GM13977 (cell line): ENCODE measurements at regions not wholly inside any gene's neighbourhood (a gene's known extent, or its start where the extent isn't known, plus 50 kb on each side); places are given as distances from the start of the nearest gene placed in this dataset.
"Not testable (repeated sequence)": the region's sequence is repeated elsewhere in the genome, so short reads cannot be mapped to it uniquely, and the experiment has no call there.

Experiments
- DNase-seq: peaks from one replicate; pipeline ENCODE4 v3.0.0; 2012; ENCODE audit warnings: low spot score
- CTCF ChIP-seq: IDR thresholded peaks from 2 replicates; pipeline ENCODE4 v1.5.1; 2012; ENCODE audit warnings: mild to moderate bottlenecking, control low read depth; ENCODE audit not compliant: insufficient read depth; ENCODE audit errors: extremely low read depth, missing control alignments
- in situ Hi-C: fragments of 300-500 bp; cut with MboI; formaldehyde crosslinking; loops from one replicate; pipeline ENCODE4 v1.12.0; 2022; ENCODE audit warnings: low sequenced_read_pairs, low pct_unique_long_range_greater_than_20kb, mixed read lengths, inconsistent platforms; ENCODE audit not compliant: unreplicated experiment

- in situ Hi-C loops = no loop called here
- no peak for TF ChIP-seq CTCF
- DNase-seq = no peak
Observed at GRCh38 chr6:73983367-73983766, 287.4 kb downstream of the CD109 start.

GRCh38 chr6:73980096-73980495 is 284.1 kb downstream of the CD109 start:
- no peak for DNase-seq
- TF ChIP-seq CTCF = no peak
- in situ Hi-C loops = no loop called here

- DNase-seq = no peak
- in situ Hi-C loops = no loop called here
- no peak for TF ChIP-seq CTCF
Observed at GRCh38 chr6:73978330-73978729, 282.3 kb downstream of the CD109 start.

- not testable (repeated sequence) for DNase-seq
- in situ Hi-C loops = loop anchor here (25.0 kb wide), 1 partner anchor 235 kb away; no protein-coding TSS in a partner anchor
Observed at GRCh38 chr6:73972518-73972917, 276.5 kb downstream of the CD109 start.

GRCh38 chr6:73969971-73970970 is 274.3 kb downstream of the CD109 start:
- DNase-seq = peak; percentile 29
- TF ChIP-seq CTCF = peak; percentile 49
- in situ Hi-C loops = loop anchor here (25.0 kb wide), 1 partner anchor 233 kb away; no protein-coding TSS in a partner anchor

- in situ Hi-C loops = loop anchor here (25.0 kb wide), 1 partner anchor 231 kb away; no protein-coding TSS in a partner anchor
- no peak for TF ChIP-seq CTCF
- no peak for DNase-seq
Observed at GRCh38 chr6:73968221-73968757, 272.3 kb downstream of the CD109 start.
